Fibroblast of the aortic adventitia (primary cell): ENCODE measurements at regions not wholly inside any gene's neighbourhood (a gene's known extent, or its start where the extent isn't known, plus 50 kb on each side); places are given as distances from the start of the nearest gene placed in this dataset.
"Not testable (repeated sequence)": the region's sequence is repeated elsewhere in the genome, so short reads cannot be mapped to it uniquely, and the experiment has no call there.

Experiments used
- DNase-seq: peaks from one replicate; pipeline ENCODE4 v3.0.0-alpha.2; 2010; ENCODE audit warnings: low read depth
- H3K4me3 ChIP-seq: 2 replicates; pipeline ENCODE4 v1.5.1; 2011; ENCODE audit warnings: low read depth, mild to moderate bottlenecking, control low read depth, low read length, moderate library complexity
- TF ChIP-seq, protein P1 (sequence below): IDR thresholded peaks from 2 replicates; pipeline ENCODE4 v1.5.1; 2011; ENCODE audit warnings: mild to moderate bottlenecking, low read length, control low read depth, inconsistent platforms; ENCODE audit not compliant: insufficient read depth

DNA sequence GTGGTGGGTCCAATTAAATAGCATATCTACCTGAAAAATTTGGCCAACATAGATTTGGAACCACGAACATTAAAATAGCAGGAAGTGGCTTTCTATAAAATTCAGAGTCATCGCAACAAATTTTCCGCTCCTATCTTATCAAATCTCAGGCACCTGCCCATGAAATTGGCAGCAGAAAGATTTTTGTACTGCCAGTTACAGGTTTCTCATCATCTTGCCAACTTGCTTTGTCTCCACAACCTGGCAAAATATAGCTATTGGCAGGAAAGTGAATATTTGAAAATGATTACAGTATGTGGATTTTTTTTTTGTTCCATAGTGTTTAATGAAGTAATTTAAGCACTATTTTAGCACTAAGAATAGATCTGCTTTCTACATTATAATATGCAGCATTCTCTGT is 161.6 kb upstream of the LRRC3B start:
- TF ChIP-seq, protein P1, sequence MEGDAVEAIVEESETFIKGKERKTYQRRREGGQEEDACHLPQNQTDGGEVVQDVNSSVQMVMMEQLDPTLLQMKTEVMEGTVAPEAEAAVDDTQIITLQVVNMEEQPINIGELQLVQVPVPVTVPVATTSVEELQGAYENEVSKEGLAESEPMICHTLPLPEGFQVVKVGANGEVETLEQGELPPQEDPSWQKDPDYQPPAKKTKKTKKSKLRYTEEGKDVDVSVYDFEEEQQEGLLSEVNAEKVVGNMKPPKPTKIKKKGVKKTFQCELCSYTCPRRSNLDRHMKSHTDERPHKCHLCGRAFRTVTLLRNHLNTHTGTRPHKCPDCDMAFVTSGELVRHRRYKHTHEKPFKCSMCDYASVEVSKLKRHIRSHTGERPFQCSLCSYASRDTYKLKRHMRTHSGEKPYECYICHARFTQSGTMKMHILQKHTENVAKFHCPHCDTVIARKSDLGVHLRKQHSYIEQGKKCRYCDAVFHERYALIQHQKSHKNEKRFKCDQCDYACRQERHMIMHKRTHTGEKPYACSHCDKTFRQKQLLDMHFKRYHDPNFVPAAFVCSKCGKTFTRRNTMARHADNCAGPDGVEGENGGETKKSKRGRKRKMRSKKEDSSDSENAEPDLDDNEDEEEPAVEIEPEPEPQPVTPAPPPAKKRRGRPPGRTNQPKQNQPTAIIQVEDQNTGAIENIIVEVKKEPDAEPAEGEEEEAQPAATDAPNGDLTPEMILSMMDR = no peak
- DNase-seq = no peak
- no peak overlapping the region for H3K4me3 ChIP-seq

DNA sequence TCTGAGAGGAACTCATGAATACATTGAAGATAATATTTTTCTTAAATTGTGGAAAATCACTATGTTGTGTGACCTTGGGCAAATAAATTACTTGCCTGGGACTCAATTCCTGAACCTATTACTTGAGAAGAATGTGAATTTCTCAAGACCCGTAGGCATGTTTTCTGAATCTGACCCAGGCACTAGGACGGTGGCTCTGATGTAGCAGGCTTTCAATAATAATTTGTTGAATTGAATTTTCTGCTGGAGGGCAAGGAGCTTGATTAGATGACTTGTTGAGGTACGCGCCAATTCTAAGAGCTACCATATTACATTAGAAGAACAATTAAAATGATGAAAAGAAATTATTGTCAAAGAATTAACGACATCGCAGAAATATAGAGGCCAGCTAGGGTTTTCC is 150.2 kb upstream of the LRRC3B start:
- no peak for DNase-seq
- TF ChIP-seq, protein P1 = no peak
- H3K4me3 ChIP-seq = no peak overlapping the region

DNA sequence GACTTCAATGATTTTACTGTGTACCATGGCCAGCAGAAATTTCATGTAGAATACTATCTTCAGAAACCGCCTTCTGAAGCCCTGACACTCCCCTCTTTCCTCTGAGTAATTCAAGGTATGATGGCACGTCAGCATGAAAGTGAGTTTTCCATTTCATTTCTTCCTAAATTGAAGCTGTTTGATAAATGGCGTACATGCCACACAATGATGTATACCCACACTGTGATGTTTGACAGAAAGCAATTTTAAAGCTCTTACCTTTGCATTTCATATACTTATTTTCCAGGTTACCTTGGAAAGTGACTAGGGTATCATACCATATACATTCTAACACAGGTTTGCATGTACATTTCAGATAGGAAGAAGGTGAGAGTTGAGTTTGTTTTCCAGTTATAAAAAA is 147.9 kb upstream of the LRRC3B start:
- no peak overlapping the region for H3K4me3 ChIP-seq
- DNase-seq = no peak

DNA sequence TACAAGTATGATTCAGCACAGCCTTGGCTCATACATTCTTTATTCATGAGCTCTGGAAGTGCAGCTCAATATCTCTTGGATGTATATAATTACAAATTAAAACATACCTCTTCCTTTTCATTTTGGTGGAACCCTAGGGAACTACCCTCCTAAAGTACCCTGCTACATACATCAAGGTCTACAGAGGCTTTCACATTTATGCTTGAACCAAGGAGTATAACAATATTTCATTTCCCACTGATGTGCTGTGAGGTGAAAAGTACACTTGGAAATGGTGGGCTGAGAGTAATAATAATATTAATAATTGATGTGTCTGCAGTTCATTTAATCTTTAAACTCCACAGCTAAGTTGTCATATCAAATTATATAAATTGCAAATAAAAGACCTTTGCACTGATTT is 142.2 kb upstream of the LRRC3B start:
- TF ChIP-seq, protein P1 = no peak

More for the DNA sequence above, 147.9 kb upstream of the LRRC3B start:
- TF ChIP-seq, protein P1 = no peak

DNA sequence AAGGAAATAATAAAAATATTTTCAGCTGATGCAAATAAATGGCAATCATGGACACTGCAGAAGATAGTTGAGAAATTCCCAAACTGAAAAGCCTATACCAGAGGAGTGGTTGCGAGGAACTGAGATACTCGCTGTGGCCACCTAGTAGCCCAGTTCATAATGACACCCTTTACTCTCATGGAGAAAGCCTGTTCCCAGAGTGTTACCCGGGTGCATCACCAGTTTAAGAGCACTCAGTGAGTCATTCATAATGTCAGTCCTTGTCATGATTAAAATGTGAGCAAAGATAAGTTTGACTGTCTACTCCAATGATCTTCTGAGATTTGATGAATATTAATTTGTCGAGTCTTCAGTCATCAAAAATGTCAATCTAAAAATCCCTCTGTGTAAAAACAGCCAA is 138.4 kb upstream of the LRRC3B start:
- TF ChIP-seq, protein P1 = no peak
- DNase-seq = no peak
- no peak overlapping the region for H3K4me3 ChIP-seq

More for the DNA sequence above, 142.2 kb upstream of the LRRC3B start:
- DNase-seq = no peak
- H3K4me3 ChIP-seq = no peak overlapping the region

DNA sequence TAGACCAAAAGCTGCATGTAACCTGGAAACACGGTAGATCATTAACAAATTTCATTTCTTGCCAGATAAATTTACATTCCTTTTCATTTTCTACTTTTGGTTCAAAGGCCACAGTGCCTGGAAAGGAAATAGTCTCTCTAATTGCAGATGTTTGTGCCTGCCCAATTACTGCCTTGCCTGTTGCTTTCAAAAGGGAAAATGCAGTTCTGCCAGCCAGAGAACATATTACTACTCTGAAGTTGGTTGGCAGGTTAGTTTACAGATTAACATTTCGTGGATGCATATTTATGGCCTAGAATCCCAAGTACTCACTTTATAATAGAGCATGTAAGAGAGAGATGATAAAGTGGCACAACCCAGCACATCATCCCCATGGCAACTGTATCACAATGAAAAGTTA is 124.3 kb upstream of the LRRC3B start:
- DNase-seq = no peak
- H3K4me3 ChIP-seq = no peak overlapping the region
- TF ChIP-seq, protein P1 = no peak

DNA sequence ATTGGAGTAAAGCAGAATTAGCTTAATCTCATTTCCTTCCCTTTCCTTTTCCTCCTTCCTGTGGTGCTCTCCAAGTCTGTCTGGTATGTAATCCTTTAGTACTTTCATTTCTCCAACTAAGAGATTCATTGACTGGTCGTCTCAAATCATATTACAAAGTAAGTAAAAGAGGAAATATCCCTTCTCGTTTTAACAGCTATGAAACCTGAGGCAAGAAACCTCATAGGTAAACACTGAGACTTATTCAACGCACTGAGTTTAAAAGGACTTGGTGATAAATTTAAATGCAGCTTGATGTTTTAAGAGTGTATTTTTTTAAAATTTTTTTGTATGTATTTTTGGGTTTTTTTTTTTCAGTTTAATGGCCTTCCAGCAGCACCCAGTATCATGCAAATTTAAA is 117.2 kb upstream of the LRRC3B start:
- DNase-seq = no peak
- TF ChIP-seq, protein P1 = no peak
- no peak overlapping the region for H3K4me3 ChIP-seq

DNA sequence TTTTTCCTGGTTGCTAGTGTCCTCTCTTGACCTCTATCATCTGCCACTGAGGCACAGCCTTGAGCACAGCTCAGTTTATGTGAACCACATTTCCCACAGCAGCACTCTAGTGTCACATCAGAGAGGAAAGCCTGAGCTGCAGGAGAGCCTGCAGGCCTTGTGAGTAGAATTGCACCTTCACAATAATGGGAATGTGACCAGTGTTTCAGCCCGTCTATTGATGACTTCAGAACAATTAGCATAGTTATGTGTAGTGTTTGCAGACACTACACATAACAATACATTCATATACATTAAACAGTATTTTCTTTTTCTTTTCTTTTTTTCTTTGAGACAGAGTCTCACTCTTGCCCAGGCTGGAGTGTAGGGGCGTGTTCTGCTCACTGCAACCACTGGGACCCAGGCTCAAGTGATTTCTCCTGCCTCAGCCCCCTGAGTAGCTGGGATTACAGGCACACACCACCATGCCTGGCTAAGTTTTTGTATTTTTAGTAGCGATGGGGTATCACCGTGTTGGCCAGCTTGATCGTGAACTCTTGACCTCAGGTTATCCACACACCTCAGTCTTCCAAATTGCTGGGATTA is 108.0 kb upstream of the LRRC3B start:
- DNase-seq, H3K4me3 ChIP-seq: not testable (repeated sequence)
